NCI-H2196 treated with DMSO at 0.1 percent for 48 hours (cell line): ENCODE measurements at regions not wholly inside any gene's neighbourhood (a gene's known extent, or its start where the extent isn't known, plus 50 kb on each side); places are given as distances from the start of the nearest gene placed in this dataset.

Source experiments
- DNase-seq: peaks from one replicate; lab custom pipeline; 2025; ENCODE audit not compliant: unreplicated experiment; lab: John Stamatoyannopoulos, UW

- no peak for DNase-seq
Measured at GRCh38 chr7:42395607-42396006, 158.6 kb upstream of the GLI3 start.

- no peak for DNase-seq
Measured at GRCh38 chr7:42392826-42393225, 155.8 kb upstream of the GLI3 start.

GRCh38 chr7:42389697-42390096, 152.7 kb upstream of the GLI3 start:
- no peak for DNase-seq

- no peak for DNase-seq
Measured at GRCh38 chr7:42385912-42386311, 148.9 kb upstream of the GLI3 start.

GRCh38 chr7:42381161-42381560, 144.2 kb upstream of the GLI3 start:
- no peak for DNase-seq

- DNase-seq: no peak
Measured at GRCh38 chr7:42380401-42380800, 143.4 kb upstream of the GLI3 start.

GRCh38 chr7:42378149-42378548, 141.1 kb upstream of the GLI3 start:
- no peak for DNase-seq

GRCh38 chr7:42373285-42373684, 136.3 kb upstream of the GLI3 start:
- DNase-seq: no peak

- DNase-seq: no peak
Measured at GRCh38 chr7:42372479-42372878, 135.5 kb upstream of the GLI3 start.

GRCh38 chr7:42359946-42360345, 122.9 kb upstream of the GLI3 start:
- DNase-seq: no peak

- DNase-seq: no peak
Measured at GRCh38 chr7:42351316-42351935, 114.4 kb upstream of the GLI3 start.

- DNase-seq: no peak
Measured at GRCh38 chr7:42350801-42351200, 113.8 kb upstream of the GLI3 start.

- no peak for DNase-seq
Measured at GRCh38 chr7:42348631-42349030, 111.6 kb upstream of the GLI3 start.

GRCh38 chr7:42348071-42348470, 111.1 kb upstream of the GLI3 start:
- no peak for DNase-seq

GRCh38 chr7:42347616-42348015, 110.6 kb upstream of the GLI3 start:
- DNase-seq: no peak

- no peak for DNase-seq
Measured at GRCh38 chr7:42345478-42346299, 108.7 kb upstream of the GLI3 start.

GRCh38 chr7:42344198-42344755, 107.3 kb upstream of the GLI3 start:
- no peak for DNase-seq

- DNase-seq: no peak
Measured at GRCh38 chr7:42342381-42342780, 105.4 kb upstream of the GLI3 start.

- no peak for DNase-seq
Measured at GRCh38 chr7:42340436-42340835, 103.4 kb upstream of the GLI3 start.

- no peak for DNase-seq
Measured at GRCh38 chr7:42338916-42339540, 102.0 kb upstream of the GLI3 start.

GRCh38 chr7:42338231-42338915, 101.4 kb upstream of the GLI3 start:
- no peak for DNase-seq
